Naive thymus-derived CD8-positive, alpha-beta T cell (primary cell): ENCODE measurements at regions not wholly inside any gene's neighbourhood (a gene's known extent, or its start where the extent isn't known, plus 50 kb on each side); places are given as distances from the start of the nearest gene placed in this dataset.
"Not testable (repeated sequence)": the region's sequence is repeated elsewhere in the genome, so short reads cannot be mapped to it uniquely, and the experiment has no call there.

ENCODE experiments used
- ATAC-seq, 2 donors: fragments of 150-1000 bp; cut with Tn5 transposase in 1 of 2; sonication (Bioruptor Pico), chemical (Tn5 transposase) in 1 of 2; 1 replicate in 1 of 2; 2 replicates in 1 of 2; pipeline ENCODE4 v1.10.0; 2021; ENCODE audit warnings: mild to moderate bottlenecking in 2 of 2, moderate library complexity in 2 of 2
- POLR2A ChIA-PET: fragments of 350-600 bp; sonication (Branson Sonifier 250); formaldehyde crosslinking; loops from one replicate; lab custom pipeline; 2021; ENCODE audit warnings: antibody characterized with exemption; lab: Charles Lee
- DNase-seq, 10 donors: peaks; one replicate each; pipeline versions ENCODE4 v3.0.0 to v3.0.0-alpha.2; 2020 to 2022
- H3K27ac Mint-ChIP-seq, 10 donors: one replicate each; pipeline ENCODE4 v1.8.0; 2020 to 2022; ENCODE audit warnings: mild to moderate bottlenecking in 10 of 10, mixed read lengths in 10 of 10, moderate library complexity in 4 of 10, inconsistent platforms in 1 of 10
- H3K27me3 Mint-ChIP-seq, 5 donors: one replicate each; pipeline ENCODE4 v1.8.0; 2021 to 2022; ENCODE audit warnings: mixed read lengths in 5 of 5
- H3K36me3 Mint-ChIP-seq, 3 donors: one replicate each; pipeline ENCODE4 v1.8.0; 2020 to 2022; ENCODE audit warnings: mixed read lengths in 3 of 3, mild to moderate bottlenecking in 2 of 3, inconsistent platforms in 1 of 3
- H3K4me1 Mint-ChIP-seq, 4 donors: one replicate each; pipeline ENCODE4 v1.8.0; 2021 to 2022; ENCODE audit warnings: mixed read lengths in 4 of 4
- H3K4me3 Mint-ChIP-seq, 10 donors: one replicate each; pipeline ENCODE4 v1.8.0; 2020 to 2022; ENCODE audit warnings: mild to moderate bottlenecking in 10 of 10, mixed read lengths in 10 of 10, moderate library complexity in 6 of 10, inconsistent platforms in 1 of 10
- H3K9me3 Mint-ChIP-seq, 9 donors: one replicate each; pipeline ENCODE4 v1.8.0; 2020 to 2022; ENCODE audit warnings: mixed read lengths in 9 of 9, mild to moderate bottlenecking in 3 of 9, inconsistent platforms in 1 of 9, moderate library complexity in 1 of 9

- Mint-ChIP-seq H3K4me3 (no peak overlapping the region), H3K36me3 (no peaks in the 10 kb centered on the region), H3K9me3 (peaks cover 0 to 5% (median 0%) of the 10 kb centered on the region in 9 donors), H3K27ac (no peak overlapping the region), H3K4me1 (peaks cover 0 to 24% (median 15%) of the 10 kb centered on the region in 4 donors), H3K27me3 (peaks cover 0 to 5% (median 0%) of the 10 kb centered on the region in 5 donors)
- DNase-seq = no peak
- POLR2A ChIA-PET = no interaction called here
- no peak for ATAC-seq
Observed at GRCh38 chr11:110347660-110348059, 51.2 kb upstream of the RDX start.

GRCh38 chr11:110349138-110349996, 53.0 kb upstream of the RDX start:
- ATAC-seq (no peak), DNase-seq (no peak)
- peak overlapping the region in 3 of 10 donors; percentile 7 to 33 (median 16) for H3K27ac Mint-ChIP-seq
- POLR2A ChIA-PET = no interaction called here
- H3K27me3 Mint-ChIP-seq = peaks cover 0 to 5% (median 0%) of the 10 kb centered on the region in 5 donors
- peaks cover 0 to 24% (median 15%) of the 10 kb centered on the region in 4 donors for H3K4me1 Mint-ChIP-seq
- H3K36me3 Mint-ChIP-seq = no peaks in the 10 kb centered on the region
- H3K9me3 Mint-ChIP-seq = no peaks in the 10 kb centered on the region
- no peak overlapping the region for H3K4me3 Mint-ChIP-seq

GRCh38 chr11:110349997-110350383, 53.6 kb upstream of the RDX start:
- DNase-seq, H3K9me3 Mint-ChIP-seq, H3K27ac Mint-ChIP-seq, H3K4me3 Mint-ChIP-seq, H3K36me3 Mint-ChIP-seq, POLR2A ChIA-PET, ATAC-seq, H3K27me3 Mint-ChIP-seq: not testable (repeated sequence)
- H3K4me1 Mint-ChIP-seq = peaks cover 0 to 24% (median 15%) of the 10 kb centered on the region in 4 donors

- ATAC-seq (no peak), DNase-seq (no peak)
- no peak overlapping the region for H3K27ac Mint-ChIP-seq
- no peaks in the 10 kb centered on the region for H3K9me3 Mint-ChIP-seq
- no peaks in the 10 kb centered on the region for H3K4me1 Mint-ChIP-seq
- H3K27me3 Mint-ChIP-seq = peaks cover 0 to 9% (median 1%) of the 10 kb centered on the region in 5 donors
- no peaks in the 10 kb centered on the region for H3K36me3 Mint-ChIP-seq
- POLR2A ChIA-PET = no interaction called here
- H3K4me3 Mint-ChIP-seq = no peak overlapping the region
Observed at GRCh38 chr11:110355011-110355744, 58.8 kb upstream of the RDX start.

GRCh38 chr11:110356762-110357671, 60.6 kb upstream of the RDX start:
- H3K27me3 Mint-ChIP-seq = peaks cover 0 to 5% (median 1%) of the 10 kb centered on the region in 5 donors
- DNase-seq = no peak
- no peak for ATAC-seq
- H3K4me3 Mint-ChIP-seq = no peak overlapping the region
- H3K36me3 Mint-ChIP-seq = no peaks in the 10 kb centered on the region
- H3K27ac Mint-ChIP-seq = peak overlapping the region in 1 of 10 donors; percentile 37
- POLR2A ChIA-PET = no interaction called here
- no peaks in the 10 kb centered on the region for H3K9me3 Mint-ChIP-seq
- H3K4me1 Mint-ChIP-seq = no peaks in the 10 kb centered on the region

DNA sequence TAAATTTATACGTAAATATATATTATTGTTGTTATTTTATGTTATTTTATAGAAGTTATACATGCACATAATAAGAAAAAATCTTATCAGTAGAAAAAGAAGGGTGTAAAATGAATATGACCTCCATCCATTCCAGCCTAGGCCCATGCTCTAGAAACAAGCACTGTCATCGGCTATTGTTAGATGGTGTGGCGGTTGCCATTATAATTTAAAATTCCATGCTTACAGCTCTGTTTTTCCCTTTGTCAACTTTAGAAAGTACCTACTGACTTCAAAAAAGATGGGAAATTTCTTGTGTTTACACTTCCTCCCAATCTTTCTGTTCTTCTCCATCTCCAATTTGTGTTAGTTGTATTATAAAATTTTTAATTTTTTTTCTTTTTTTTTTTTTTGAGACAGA, 61.9 kb upstream of the RDX start:
- no peaks in the 10 kb centered on the region for H3K4me1 Mint-ChIP-seq
- no peak overlapping the region for H3K27ac Mint-ChIP-seq
- POLR2A ChIA-PET = interaction anchor here (0.7 kb wide), 1 partner anchor 76 kb away, joined by 4 read pairs; no protein-coding TSS in a partner anchor
- H3K27me3 Mint-ChIP-seq = peaks cover 0 to 4% (median 2%) of the 10 kb centered on the region in 5 donors
- ATAC-seq (no peak), DNase-seq (no peak)
- H3K36me3 Mint-ChIP-seq = no peaks in the 10 kb centered on the region
- no peak overlapping the region for H3K4me3 Mint-ChIP-seq
- H3K9me3 Mint-ChIP-seq = no peaks in the 10 kb centered on the region

DNA sequence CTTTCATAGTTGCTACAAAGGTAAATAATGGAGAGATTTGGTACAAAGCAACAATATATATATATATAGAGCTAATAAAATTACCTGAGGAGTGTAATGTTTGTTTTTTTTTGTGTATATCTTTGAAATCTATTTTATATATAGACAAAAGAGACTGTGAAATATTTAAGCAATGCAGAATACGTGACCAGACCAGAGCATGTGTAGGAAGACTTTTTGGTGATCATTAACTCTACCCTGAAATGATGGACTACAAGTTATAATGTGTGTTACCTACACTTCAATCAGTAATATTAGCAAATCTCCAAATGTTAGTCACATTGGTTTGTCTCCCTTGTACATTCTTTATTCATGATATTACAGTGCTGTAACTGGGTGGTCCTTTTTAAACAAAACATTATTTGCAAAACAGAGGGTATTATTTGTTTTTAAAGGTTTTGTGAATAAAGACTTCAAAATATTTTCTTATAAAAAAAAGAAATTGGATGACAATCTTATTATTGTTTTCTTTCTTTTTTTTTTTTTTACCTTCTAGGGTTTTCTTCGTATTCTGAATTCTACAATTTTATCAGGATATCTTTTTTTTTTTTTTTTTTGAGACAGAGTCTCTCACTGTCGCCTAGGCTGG, 64.5 kb upstream of the RDX start:
- H3K36me3 Mint-ChIP-seq, H3K27me3 Mint-ChIP-seq, H3K27ac Mint-ChIP-seq, H3K4me3 Mint-ChIP-seq, DNase-seq, H3K4me1 Mint-ChIP-seq, ATAC-seq, POLR2A ChIA-PET, H3K9me3 Mint-ChIP-seq: not testable (repeated sequence)

DNA sequence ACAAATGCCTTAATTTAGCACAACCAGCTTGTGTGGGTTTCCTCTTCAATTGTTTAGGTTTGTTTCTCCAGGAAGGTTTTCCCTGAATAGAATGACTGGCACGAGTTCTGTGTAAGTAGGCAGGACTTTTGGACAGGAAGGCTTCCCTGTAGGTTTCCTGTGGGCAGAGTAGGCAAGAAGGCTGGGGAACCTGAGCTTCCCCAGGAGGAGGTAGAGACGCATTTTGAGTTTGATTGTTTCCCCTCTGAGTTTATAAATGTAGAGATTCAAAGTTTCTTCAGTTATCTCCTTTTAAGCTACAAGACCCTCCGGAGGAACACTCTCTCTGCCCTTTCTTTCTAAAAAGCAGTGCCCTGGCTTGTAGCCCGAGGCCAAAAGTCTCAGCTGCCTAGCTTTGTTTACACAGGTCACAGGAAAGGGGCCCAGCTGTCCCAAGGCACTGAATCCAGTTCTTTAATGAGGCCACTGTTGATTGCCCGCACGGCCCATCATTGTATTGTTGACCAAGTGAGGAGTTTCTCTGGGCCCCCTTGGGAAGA, 66.6 kb upstream of the RDX start:
- DNase-seq (no peak), ATAC-seq (no peak)
- H3K9me3 Mint-ChIP-seq = no peaks in the 10 kb centered on the region
- no peak overlapping the region for H3K27ac Mint-ChIP-seq
- H3K4me3 Mint-ChIP-seq = no peak overlapping the region
- no peaks in the 10 kb centered on the region for H3K36me3 Mint-ChIP-seq
- no peaks in the 10 kb centered on the region for H3K4me1 Mint-ChIP-seq
- POLR2A ChIA-PET = no interaction called here
- H3K27me3 Mint-ChIP-seq = peaks cover 0 to 2% (median 0%) of the 10 kb centered on the region in 5 donors

DNA sequence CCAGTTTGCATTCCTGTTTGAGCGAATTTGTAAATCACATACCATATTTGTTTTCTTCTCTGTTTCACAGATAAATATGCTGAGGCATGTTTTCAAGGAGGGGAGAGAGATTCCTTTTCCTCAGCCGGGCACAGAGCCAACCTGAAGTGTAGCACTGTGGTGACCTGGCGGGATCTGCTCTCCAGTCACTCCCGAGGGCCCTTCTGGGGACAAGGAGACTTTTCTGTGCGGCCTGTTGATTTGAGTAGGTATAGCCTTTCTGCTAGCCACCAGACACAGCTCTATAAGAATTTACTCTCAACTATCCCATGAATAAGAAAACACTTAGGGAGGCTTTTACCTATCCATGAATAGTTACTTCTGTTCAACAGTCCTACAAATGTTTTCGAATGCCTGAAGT, 63.5 kb upstream of the FDX1 start:
- Mint-ChIP-seq H3K4me3 (no peak overlapping the region), H3K27ac (no peak overlapping the region), H3K27me3 (peaks cover 0 to 2% (median 0%) of the 10 kb centered on the region in 5 donors), H3K9me3 (no peaks in the 10 kb centered on the region), H3K4me1 (no peaks in the 10 kb centered on the region), H3K36me3 (no peaks in the 10 kb centered on the region)
- ATAC-seq = no peak
- DNase-seq = no peak
- POLR2A ChIA-PET = interaction anchor here (0.7 kb wide), 1 partner anchor 61 kb away, joined by 3 read pairs; no protein-coding TSS in a partner anchor

GRCh38 chr11:110367571-110367970, 62.2 kb upstream of the FDX1 start:
- Mint-ChIP-seq H3K27ac (no peak overlapping the region), H3K27me3 (peaks cover 0 to 2% (median 0%) of the 10 kb centered on the region in 5 donors), H3K4me3 (no peak overlapping the region), H3K9me3 (no peaks in the 10 kb centered on the region), H3K4me1 (no peaks in the 10 kb centered on the region), H3K36me3 (no peaks in the 10 kb centered on the region)
- POLR2A ChIA-PET = no interaction called here
- DNase-seq = peak in 1 of 10 donors; percentile 7
- no peak for ATAC-seq

GRCh38 chr11:110371084-110371483, 58.7 kb upstream of the FDX1 start:
- POLR2A ChIA-PET = no interaction called here
- DNase-seq = no peak
- H3K9me3 Mint-ChIP-seq = no peaks in the 10 kb centered on the region
- H3K4me1 Mint-ChIP-seq = peaks cover 0 to 2% (median 0%) of the 10 kb centered on the region in 4 donors
- no peak for ATAC-seq
- no peak overlapping the region for H3K27ac Mint-ChIP-seq
- H3K27me3 Mint-ChIP-seq = peaks cover 0 to 3% (median 2%) of the 10 kb centered on the region in 5 donors
- no peak overlapping the region for H3K4me3 Mint-ChIP-seq
- no peaks in the 10 kb centered on the region for H3K36me3 Mint-ChIP-seq
